ENCODE measurements at regions not wholly inside any gene's neighbourhood (a gene's known extent, or its start where the extent isn't known, plus 50 kb on each side); places are given as distances from the start of the nearest gene placed in this dataset.

GRCh38 chr4:175932116-175932515 is 120.1 kb upstream of the GPM6A start:
- TF ChIP-seq CTCF (IDR thresholded peaks at IDR 0.05; ENCODE audit: low read depth, low read length, missing input control) (no peak), EGR1 (IDR thresholded peaks at IDR 0.05; ENCODE audit: low read depth in 2 of 2) (no peak), YY1 (IDR thresholded peaks at IDR 0.05) (no peak), REST (IDR thresholded peaks at IDR 0.05) (no peak), FOXA1 (IDR thresholded peaks at IDR 0.05) (no peak), RAD21 (IDR thresholded peaks at IDR 0.05) (no peak), GABPA (IDR thresholded peaks at IDR 0.05 in 1 of 2, conservative IDR thresholded peaks at IDR 0.05 in 1 of 2) (no peak), MAX (IDR thresholded peaks at IDR 0.05) (no peak), JUND (IDR thresholded peaks at IDR 0.05) (no peak), TAF1 (conservative IDR thresholded peaks at IDR 0.05) (no peak), RXRA (IDR thresholded peaks at IDR 0.05) (no peak), ZBTB33 (IDR thresholded peaks at IDR 0.05) (no peak), NR2F2 (IDR thresholded peaks at IDR 0.05) (no peak)
